Tibial nerve (tissue), 3 donors: ENCODE measurements at regions not wholly inside any gene's neighbourhood (a gene's known extent, or its start where the extent isn't known, plus 50 kb on each side); places are given as distances from the start of the nearest gene placed in this dataset.

ENCODE experiments used
- POLR2A ChIP-seq, 2 donors: fragments of 450-650 bp; IDR thresholded peaks; one replicate each; pipeline ENCODE4 v1.6.1; 2017; ENCODE audit warnings: antibody characterized with exemption in 2 of 2, mild to moderate bottlenecking in 2 of 2, moderate library complexity in 2 of 2
- TF ChIP-seq, protein P1 (sequence below), 5 experiments: fragments of 200-600 bp in 3 of 5; fragments of 450-650 bp in 2 of 5; sonication (generic) in 3 of 5; IDR thresholded peaks; one replicate each; pipeline ENCODE4 v1.5.1; 2016 to 2019; ENCODE audit warnings: antibody characterized with exemption in 5 of 5, mild to moderate bottlenecking in 3 of 5, moderate library complexity in 2 of 5

DNA sequence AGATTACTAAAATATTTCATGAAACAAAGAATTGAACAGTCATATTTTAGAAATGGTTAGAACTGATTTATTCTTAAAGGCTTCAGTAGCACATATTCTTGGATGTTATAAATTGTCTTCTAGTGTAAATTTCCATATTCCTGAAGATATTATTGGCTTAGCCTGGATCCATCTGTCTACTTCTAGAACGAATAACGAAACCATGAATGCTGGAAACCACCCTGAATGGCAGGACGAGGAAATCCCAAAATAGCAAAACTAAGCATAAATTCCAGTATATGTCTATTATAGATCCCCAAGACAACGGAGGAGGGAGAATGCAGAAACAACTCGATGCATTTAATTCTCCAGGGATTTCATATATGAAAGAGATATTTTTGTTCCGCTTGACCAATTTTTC is 2191.0 kb upstream of the ACO1 start:
- TF ChIP-seq, protein P1, sequence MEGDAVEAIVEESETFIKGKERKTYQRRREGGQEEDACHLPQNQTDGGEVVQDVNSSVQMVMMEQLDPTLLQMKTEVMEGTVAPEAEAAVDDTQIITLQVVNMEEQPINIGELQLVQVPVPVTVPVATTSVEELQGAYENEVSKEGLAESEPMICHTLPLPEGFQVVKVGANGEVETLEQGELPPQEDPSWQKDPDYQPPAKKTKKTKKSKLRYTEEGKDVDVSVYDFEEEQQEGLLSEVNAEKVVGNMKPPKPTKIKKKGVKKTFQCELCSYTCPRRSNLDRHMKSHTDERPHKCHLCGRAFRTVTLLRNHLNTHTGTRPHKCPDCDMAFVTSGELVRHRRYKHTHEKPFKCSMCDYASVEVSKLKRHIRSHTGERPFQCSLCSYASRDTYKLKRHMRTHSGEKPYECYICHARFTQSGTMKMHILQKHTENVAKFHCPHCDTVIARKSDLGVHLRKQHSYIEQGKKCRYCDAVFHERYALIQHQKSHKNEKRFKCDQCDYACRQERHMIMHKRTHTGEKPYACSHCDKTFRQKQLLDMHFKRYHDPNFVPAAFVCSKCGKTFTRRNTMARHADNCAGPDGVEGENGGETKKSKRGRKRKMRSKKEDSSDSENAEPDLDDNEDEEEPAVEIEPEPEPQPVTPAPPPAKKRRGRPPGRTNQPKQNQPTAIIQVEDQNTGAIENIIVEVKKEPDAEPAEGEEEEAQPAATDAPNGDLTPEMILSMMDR (IDR thresholded peaks at IDR 0.05): no peak
- no peak for TF ChIP-seq POLR2A (IDR thresholded peaks at IDR 0.05)
